ENCODE measurements at regions not wholly inside any gene's neighbourhood (a gene's known extent, or its start where the extent isn't known, plus 50 kb on each side); places are given as distances from the start of the nearest gene placed in this dataset.
A peak's percentile ranks its signal among the peaks of the same experiment; 100 is the strongest.

GRCh38 chr12:28700161-28700560, 448.9 kb upstream of the FAR2 start:
- TF ChIP-seq CTCF (conservative IDR thresholded peaks at IDR 0.05), result no peak
- Mint-ChIP-seq H3K27ac (no peak overlapping the region), H3K9me3 (peaks cover 5% of the 10 kb centered on the region), H3K4me3 (no peak overlapping the region), H3K27me3 (peaks cover 6% of the 10 kb centered on the region), H3K4me1 (ENCODE audit: unreplicated experiment) (no peaks in the 10 kb centered on the region), H3K36me3 (peaks cover 8% of the 10 kb centered on the region)
- no peak for DNase-seq (ENCODE audit: extremely low spot score, unreplicated experiment)

- Mint-ChIP-seq H3K4me1 (ENCODE audit: unreplicated experiment) (no peaks in the 10 kb centered on the region), H3K4me3 (no peak overlapping the region), H3K27me3 (peaks cover 9% of the 10 kb centered on the region), H3K36me3 (peaks cover 18% of the 10 kb centered on the region), H3K27ac (peak overlapping the region; percentile 10), H3K9me3 (peaks cover 5% of the 10 kb centered on the region)
- DNase-seq (ENCODE audit: extremely low spot score, unreplicated experiment), result no peak
- no peak for TF ChIP-seq CTCF (conservative IDR thresholded peaks at IDR 0.05)
These were observed 444.5 kb upstream of the FAR2 start for GRCh38 chr12:28704477-28705169.

- DNase-seq (ENCODE audit: extremely low spot score, unreplicated experiment), result no peak
- Mint-ChIP-seq H3K9me3 (peaks cover 2% of the 10 kb centered on the region), H3K27me3 (peaks cover 6% of the 10 kb centered on the region), H3K27ac (no peak overlapping the region), H3K4me1 (ENCODE audit: unreplicated experiment) (no peaks in the 10 kb centered on the region), H3K36me3 (peaks cover 18% of the 10 kb centered on the region), H3K4me3 (no peak overlapping the region)
- no peak for TF ChIP-seq CTCF (conservative IDR thresholded peaks at IDR 0.05)
These were observed 440.1 kb upstream of the FAR2 start for GRCh38 chr12:28708918-28709371.

- Mint-ChIP-seq H3K27ac (no peak overlapping the region), H3K36me3 (peaks cover 11% of the 10 kb centered on the region), H3K4me3 (no peak overlapping the region), H3K4me1 (ENCODE audit: unreplicated experiment) (no peaks in the 10 kb centered on the region), H3K27me3 (peaks cover 6% of the 10 kb centered on the region), H3K9me3 (no peaks in the 10 kb centered on the region)
- TF ChIP-seq CTCF (conservative IDR thresholded peaks at IDR 0.05), result no peak
- no peak for DNase-seq (ENCODE audit: extremely low spot score, unreplicated experiment)
These were observed 438.9 kb upstream of the FAR2 start for GRCh38 chr12:28709986-28710685.

- Mint-ChIP-seq H3K4me1 (ENCODE audit: unreplicated experiment) (no peaks in the 10 kb centered on the region), H3K36me3 (peaks cover 9% of the 10 kb centered on the region), H3K27ac (no peak overlapping the region), H3K27me3 (peaks cover 6% of the 10 kb centered on the region), H3K9me3 (no peaks in the 10 kb centered on the region), H3K4me3 (no peak overlapping the region)
- no peak for TF ChIP-seq CTCF (conservative IDR thresholded peaks at IDR 0.05)
- no peak for DNase-seq (ENCODE audit: extremely low spot score, unreplicated experiment)
These were observed 438.2 kb upstream of the FAR2 start for GRCh38 chr12:28710882-28711281.

Data from type B pancreatic cell (in vitro differentiated cells).